Keratinocyte (primary cell): ENCODE measurements at regions not wholly inside any gene's neighbourhood (a gene's known extent, or its start where the extent isn't known, plus 50 kb on each side); places are given as distances from the start of the nearest gene placed in this dataset.

Experiments
- DNase-seq: peaks from one replicate; pipeline ENCODE4 v3.0.0-alpha.2; 2011; ENCODE audit warnings: low read depth, missing footprints, low spot score
- FAIRE-seq: peaks from 2 replicates; lab custom pipeline; 2011; peaks lifted over from hg19 to GRCh38; lab: Jason Lieb, UNC
- H2AFZ ChIP-seq: 2 replicates; pipeline ENCODE4 v1.6.0; 2012; ENCODE audit warnings: low read length, control low read depth, inconsistent platforms; ENCODE audit not compliant: control insufficient read depth
- H3K27ac ChIP-seq: 2 replicates; pipeline ENCODE4 v1.5.1; 2011; ENCODE audit warnings: low read length; ENCODE audit not compliant: control insufficient read depth, insufficient read depth
- H3K27me3 ChIP-seq: 3 replicates; pipeline ENCODE4 v1.6.0; 2011; ENCODE audit warnings: low read length; ENCODE audit not compliant: control insufficient read depth, insufficient read depth; ENCODE audit errors: extremely low read depth
- H3K36me3 ChIP-seq, 2 experiments: 2 replicates in 1 of 2; 3 replicates in 1 of 2; pipeline ENCODE4 v1.5.1; 2011; ENCODE audit warnings: low read length in 2 of 2, mild to moderate bottlenecking in 1 of 2; ENCODE audit not compliant: control insufficient read depth in 2 of 2, insufficient read depth in 2 of 2; ENCODE audit errors: extremely low read depth in 1 of 2
- H3K4me1 ChIP-seq: 3 replicates; pipeline ENCODE4 v1.5.1; 2011; ENCODE audit warnings: low read length; ENCODE audit not compliant: control insufficient read depth, insufficient read depth; ENCODE audit errors: extremely low read depth
- H3K4me2 ChIP-seq: 3 replicates; pipeline ENCODE4 v1.6.0; 2011; ENCODE audit warnings: low read depth, low read length; ENCODE audit not compliant: control insufficient read depth, insufficient read depth; ENCODE audit errors: extremely low read depth
- H3K4me3 ChIP-seq, 3 experiments: fragments of 200-600 bp in 1 of 3; sonication (generic) in 1 of 3; 2 replicates in 2 of 3; 3 replicates in 1 of 3; pipeline ENCODE4 v1.5.1; 2011 to 2016; ENCODE audit warnings: low read length in 3 of 3, mild to moderate bottlenecking in 3 of 3, control low read depth in 2 of 3, inconsistent platforms in 1 of 3, low read depth in 1 of 3, mixed read lengths in 1 of 3, mixed run types in 1 of 3, moderate library complexity in 1 of 3; ENCODE audit not compliant: control insufficient read depth in 2 of 3, insufficient read depth in 2 of 3; ENCODE audit errors: extremely low read depth in 1 of 3
- H3K79me2 ChIP-seq: 2 replicates; pipeline ENCODE4 v1.6.0; 2012; ENCODE audit warnings: low read length; ENCODE audit not compliant: control insufficient read depth, insufficient read depth
- H3K9ac ChIP-seq: 3 replicates; pipeline ENCODE4 v1.6.0; 2011; ENCODE audit warnings: low read length; ENCODE audit not compliant: control insufficient read depth, insufficient read depth; ENCODE audit errors: extremely low read depth
- H3K9me1 ChIP-seq: 3 replicates; pipeline ENCODE4 v1.6.0; 2011; ENCODE audit warnings: low read length; ENCODE audit not compliant: control insufficient read depth, insufficient read depth; ENCODE audit errors: extremely low read depth
- H3K9me3 ChIP-seq: 2 replicates; pipeline ENCODE4 v1.5.1; 2012; ENCODE audit warnings: low read depth, low read length; ENCODE audit not compliant: control insufficient read depth
- H4K20me1 ChIP-seq: 3 replicates; pipeline ENCODE4 v1.6.0; 2011; ENCODE audit warnings: low read length; ENCODE audit not compliant: control insufficient read depth, insufficient read depth; ENCODE audit errors: extremely low read depth
- EZH2 ChIP-seq: IDR thresholded peaks from one replicate; pipeline ENCODE4 v1.6.1; 2012; ENCODE audit warnings: inconsistent platforms, mild to moderate bottlenecking, low read length, moderate library complexity
- dilution Hi-C: fragments of 300-500 bp; cut with MboI; formaldehyde crosslinking; loops from one replicate; pipeline ENCODE4 v1.7.0; 2020; ENCODE audit warnings: low sequenced_read_pairs; ENCODE audit not compliant: extremely low pct_ligation_motif_present
- TF ChIP-seq, protein P1 (sequence below), 3 experiments: IDR thresholded peaks in 1 of 3; conservative IDR thresholded peaks in 1 of 3; optimal IDR thresholded peaks in 1 of 3; 2 replicates in 2 of 3; 3 replicates in 1 of 3; pipeline versions ENCODE3 to v1.5.1; 2011; ENCODE audit warnings: low read length in 3 of 3, mild to moderate bottlenecking in 3 of 3, moderate library complexity in 2 of 3, control low read depth in 1 of 3, inconsistent platforms in 1 of 3; ENCODE audit not compliant: insufficient read depth in 2 of 3; ENCODE audit errors: extremely low read depth in 1 of 3

GRCh38 chr9:102135768-102136167 is 397.3 kb upstream of the GRIN3A start:
- no peak overlapping the region for H3K4me3 ChIP-seq
- FAIRE-seq = no peak
- no peak overlapping the region for H3K9ac ChIP-seq
- H4K20me1 ChIP-seq = no peaks in the 10 kb centered on the region
- no peaks in the 10 kb centered on the region for H3K79me2 ChIP-seq
- H3K4me1 ChIP-seq = no peaks in the 10 kb centered on the region
- TF ChIP-seq EZH2 = no peak
- TF ChIP-seq, protein P1, sequence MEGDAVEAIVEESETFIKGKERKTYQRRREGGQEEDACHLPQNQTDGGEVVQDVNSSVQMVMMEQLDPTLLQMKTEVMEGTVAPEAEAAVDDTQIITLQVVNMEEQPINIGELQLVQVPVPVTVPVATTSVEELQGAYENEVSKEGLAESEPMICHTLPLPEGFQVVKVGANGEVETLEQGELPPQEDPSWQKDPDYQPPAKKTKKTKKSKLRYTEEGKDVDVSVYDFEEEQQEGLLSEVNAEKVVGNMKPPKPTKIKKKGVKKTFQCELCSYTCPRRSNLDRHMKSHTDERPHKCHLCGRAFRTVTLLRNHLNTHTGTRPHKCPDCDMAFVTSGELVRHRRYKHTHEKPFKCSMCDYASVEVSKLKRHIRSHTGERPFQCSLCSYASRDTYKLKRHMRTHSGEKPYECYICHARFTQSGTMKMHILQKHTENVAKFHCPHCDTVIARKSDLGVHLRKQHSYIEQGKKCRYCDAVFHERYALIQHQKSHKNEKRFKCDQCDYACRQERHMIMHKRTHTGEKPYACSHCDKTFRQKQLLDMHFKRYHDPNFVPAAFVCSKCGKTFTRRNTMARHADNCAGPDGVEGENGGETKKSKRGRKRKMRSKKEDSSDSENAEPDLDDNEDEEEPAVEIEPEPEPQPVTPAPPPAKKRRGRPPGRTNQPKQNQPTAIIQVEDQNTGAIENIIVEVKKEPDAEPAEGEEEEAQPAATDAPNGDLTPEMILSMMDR (optimal IDR thresholded peaks at IDR 0.05 in 1 of 3, IDR thresholded peaks at IDR 0.05 in 1 of 3, conservative IDR thresholded peaks at IDR 0.05 in 1 of 3; ENCODE audit: extremely low read depth in 1 of 3, insufficient read depth in 2 of 3, low read length in 3 of 3) = no peak
- no peaks in the 10 kb centered on the region for H3K27me3 ChIP-seq
- no peak overlapping the region for H2AFZ ChIP-seq
- DNase-seq = no peak
- H3K4me2 ChIP-seq = no peak overlapping the region
- H3K9me3 ChIP-seq = peaks cover 2% of the 10 kb centered on the region
- no peaks in the 10 kb centered on the region for H3K9me1 ChIP-seq
- no peak overlapping the region for H3K27ac ChIP-seq
- dilution Hi-C loops = no loop called here
- no peaks in the 10 kb centered on the region for H3K36me3 ChIP-seq

GRCh38 chr9:102124465-102124864 is 386.0 kb upstream of the GRIN3A start:
- Histone ChIP-seq H4K20me1 (no peaks in the 10 kb centered on the region), H3K79me2 (no peaks in the 10 kb centered on the region), H3K27ac (no peak overlapping the region), H3K9ac (no peak overlapping the region), H3K9me3 (no peaks in the 10 kb centered on the region), H3K4me1 (no peaks in the 10 kb centered on the region), H3K9me1 (no peaks in the 10 kb centered on the region), H3K4me2 (no peak overlapping the region), H3K36me3 (no peaks in the 10 kb centered on the region), H3K4me3 (no peak overlapping the region), H3K27me3 (no peaks in the 10 kb centered on the region), H2AFZ (no peak overlapping the region)
- no peak for DNase-seq
- no peak for FAIRE-seq
- TF ChIP-seq, protein P1 (optimal IDR thresholded peaks at IDR 0.05 in 1 of 3, IDR thresholded peaks at IDR 0.05 in 1 of 3, conservative IDR thresholded peaks at IDR 0.05 in 1 of 3; ENCODE audit: extremely low read depth in 1 of 3, insufficient read depth in 2 of 3, low read length in 3 of 3) = no peak
- no peak for TF ChIP-seq EZH2
- dilution Hi-C loops = no loop called here
